Hippocampal formation (tissue), 2 donors: ENCODE measurements at regions not wholly inside any gene's neighbourhood (a gene's known extent, or its start where the extent isn't known, plus 50 kb on each side); places are given as distances from the start of the nearest gene placed in this dataset.

Experiments
- DNase-seq, 2 donors: peaks; one replicate each; lab custom pipeline; 2025; lab: John Stamatoyannopoulos, UW

- no peak for DNase-seq
Observed at GRCh38 chr2:144281476-144281875, 238.4 kb downstream of the ZEB2 start.

GRCh38 chr2:144280009-144280408 is 239.9 kb downstream of the ZEB2 start:
- DNase-seq: no peak

- DNase-seq: no peak
Observed at GRCh38 chr2:144279165-144279564, 240.8 kb downstream of the ZEB2 start.

- no peak for DNase-seq
Observed at GRCh38 chr2:144277622-144278354, 242.1 kb downstream of the ZEB2 start.

- no peak for DNase-seq
Observed at GRCh38 chr2:144275340-144275739, 244.6 kb downstream of the ZEB2 start.

- DNase-seq: no peak
Observed at GRCh38 chr2:144274131-144274530, 245.8 kb downstream of the ZEB2 start.

GRCh38 chr2:144270951-144271350 is 249.0 kb downstream of the ZEB2 start:
- DNase-seq: no peak

GRCh38 chr2:144268036-144268678 is 251.8 kb downstream of the ZEB2 start:
- no peak for DNase-seq

GRCh38 chr2:144267239-144267638 is 252.7 kb downstream of the ZEB2 start:
- DNase-seq: no peak

- no peak for DNase-seq
Observed at GRCh38 chr2:144265654-144266053, 254.3 kb downstream of the ZEB2 start.

- DNase-seq: no peak
Observed at GRCh38 chr2:144261966-144262365, 258.0 kb downstream of the ZEB2 start.

- DNase-seq: no peak
Observed at GRCh38 chr2:144261336-144261735, 258.6 kb downstream of the ZEB2 start.

GRCh38 chr2:144259332-144259731 is 260.6 kb downstream of the ZEB2 start:
- no peak for DNase-seq

GRCh38 chr2:144258154-144258553 is 261.8 kb downstream of the ZEB2 start:
- no peak for DNase-seq

- no peak for DNase-seq
Observed at GRCh38 chr2:144256996-144257707, 262.8 kb downstream of the ZEB2 start.

- no peak for DNase-seq
Observed at GRCh38 chr2:144254342-144255235, 265.3 kb downstream of the ZEB2 start.

- DNase-seq: no peak
Observed at GRCh38 chr2:144253743-144254142, 266.2 kb downstream of the ZEB2 start.

GRCh38 chr2:144252694-144253093 is 267.2 kb downstream of the ZEB2 start:
- no peak for DNase-seq

- DNase-seq: no peak
Observed at GRCh38 chr2:144249035-144249637, 270.8 kb downstream of the ZEB2 start.

GRCh38 chr2:144248350-144249034 is 271.4 kb downstream of the ZEB2 start:
- no peak for DNase-seq

- no peak for DNase-seq
Observed at GRCh38 chr2:144244938-144245337, 275.0 kb downstream of the ZEB2 start.
